ENCODE measurements at regions not wholly inside any gene's neighbourhood (a gene's known extent, or its start where the extent isn't known, plus 50 kb on each side); places are given as distances from the start of the nearest gene placed in this dataset.
"Not testable (repeated sequence)": the region's sequence is repeated elsewhere in the genome, so short reads cannot be mapped to it uniquely, and the experiment has no call there.

DNA sequence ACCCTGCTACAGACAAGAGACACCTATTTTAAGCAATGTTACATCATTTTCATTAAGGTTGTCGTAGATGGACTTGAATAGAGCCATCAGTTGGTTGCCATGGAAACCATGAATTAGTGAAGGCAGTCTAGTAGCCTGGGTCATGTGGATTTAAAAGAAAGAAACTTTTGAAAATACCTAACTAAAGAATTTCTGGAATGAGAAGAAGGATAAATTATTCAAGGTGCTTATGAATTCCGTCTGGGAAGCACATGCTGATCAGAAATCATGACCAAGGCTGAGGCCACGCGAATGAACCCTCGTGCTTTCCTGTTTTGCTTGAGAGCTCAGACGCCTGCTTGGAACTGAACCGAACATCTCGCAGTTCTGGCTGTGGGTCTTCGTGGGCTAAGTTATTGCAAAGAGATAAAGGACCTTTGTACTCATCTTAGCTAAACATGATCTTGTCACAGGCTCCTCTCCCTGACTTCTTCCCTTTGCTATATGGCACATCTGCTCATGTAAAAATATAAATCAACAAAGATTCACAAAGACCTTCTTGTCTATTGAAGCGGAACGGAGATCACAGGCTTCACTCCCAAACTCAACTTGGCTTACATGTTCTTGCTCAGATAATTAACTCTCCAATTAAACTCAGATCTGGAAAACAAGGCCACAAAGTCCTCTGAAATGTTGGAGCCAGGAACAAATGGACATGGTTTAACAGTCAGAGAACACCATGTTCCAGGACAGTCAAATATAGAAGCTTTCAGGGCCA, 140.2 kb downstream of the NUFIP1 start:
- no peak for DNase-seq (ENCODE audit: low read depth)

DNA sequence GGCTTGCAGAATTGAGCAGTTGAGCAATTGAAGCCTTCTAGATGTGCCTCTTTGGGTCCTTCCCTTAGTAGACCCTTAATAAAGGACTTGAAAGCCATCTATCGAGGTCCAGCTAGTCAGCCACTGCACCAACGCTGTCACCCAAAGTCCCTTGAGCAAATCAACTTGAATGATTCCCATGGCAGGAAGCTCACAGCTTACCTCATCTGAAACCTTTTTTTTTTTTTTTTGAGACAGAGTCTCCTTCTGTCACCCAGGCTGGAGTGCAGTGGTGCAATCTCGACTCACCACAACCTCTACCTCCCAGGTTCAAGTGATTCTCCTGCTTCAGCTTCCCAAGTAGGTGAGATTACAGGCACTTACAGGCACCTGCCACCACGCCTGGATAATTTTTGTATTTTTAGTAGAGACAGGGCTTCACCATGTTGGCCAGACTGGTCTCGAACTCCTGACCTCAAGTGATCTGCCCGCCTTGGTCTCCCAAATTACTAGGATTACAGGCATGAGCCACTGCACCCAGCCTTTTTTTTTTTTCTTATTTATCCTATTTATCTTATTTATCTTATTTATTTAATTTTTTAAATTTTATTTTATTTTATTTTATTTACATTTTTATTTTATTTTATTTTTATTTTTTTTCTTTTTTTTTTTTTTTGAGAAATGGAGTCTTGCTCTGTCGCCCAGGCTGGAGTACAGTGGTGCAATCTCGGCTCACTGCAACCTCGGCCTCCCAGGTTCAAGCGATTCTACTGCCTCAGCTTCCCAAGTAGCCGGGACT, 143.8 kb downstream of the NUFIP1 start:
- DNase-seq (ENCODE audit: low read depth): not testable (repeated sequence)

DNA sequence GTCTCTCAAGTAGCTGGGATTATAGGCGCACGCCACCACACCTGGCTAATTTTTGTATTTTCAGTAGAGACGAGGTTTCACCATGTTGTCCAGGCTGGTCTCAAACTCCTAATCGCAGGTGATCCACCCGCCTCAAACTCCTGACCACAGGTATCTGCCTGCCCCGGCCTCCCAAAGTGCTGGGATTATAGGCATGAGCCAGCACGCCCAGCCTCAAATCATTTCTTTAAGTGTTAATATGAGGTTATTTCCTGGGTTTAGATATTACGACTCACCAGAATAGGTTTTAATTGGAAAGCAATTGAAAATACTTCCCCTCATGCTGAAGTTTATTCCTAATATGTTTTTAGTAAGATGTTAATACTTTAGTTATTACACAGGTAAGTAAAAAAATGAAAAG, 144.5 kb downstream of the NUFIP1 start:
- DNase-seq (ENCODE audit: low read depth): no peak

DNA sequence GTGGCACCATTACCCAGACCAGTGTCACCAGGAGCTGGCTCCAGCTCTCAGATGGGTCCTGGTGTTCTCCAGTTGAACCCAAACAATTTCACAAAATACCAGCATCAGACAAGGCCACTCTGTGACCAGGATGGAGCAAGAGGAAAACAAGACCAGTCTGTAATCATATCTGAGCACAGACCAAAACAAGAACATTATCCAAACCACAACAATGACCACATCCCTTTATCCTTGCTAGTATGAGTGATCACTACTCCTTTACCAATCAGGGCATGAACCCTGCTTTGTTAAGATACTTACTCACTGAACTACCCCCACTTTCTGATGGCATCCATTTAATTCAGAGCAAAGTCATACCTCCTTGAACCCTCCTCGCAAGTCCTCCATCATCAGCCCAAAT, 145.9 kb downstream of the NUFIP1 start:
- DNase-seq (ENCODE audit: low read depth): peak; percentile 83

DNA sequence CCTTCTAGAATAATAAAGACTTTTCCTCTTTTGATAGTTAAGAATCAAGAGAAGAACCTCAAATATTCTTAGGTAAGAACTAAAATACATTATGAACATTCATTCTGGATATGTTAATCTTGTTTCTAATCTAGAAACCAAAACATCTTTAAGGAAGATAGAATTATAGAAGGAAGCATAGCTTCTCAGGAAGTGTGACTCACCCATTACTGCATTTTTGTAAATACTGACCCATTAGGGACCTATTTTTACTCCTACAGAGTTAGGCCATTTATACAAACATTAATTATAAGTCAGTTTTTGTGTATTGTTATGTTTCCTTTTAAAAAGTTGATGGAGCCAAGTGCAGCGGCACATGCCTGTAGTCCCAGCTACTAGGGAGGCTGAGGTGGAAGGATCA, 147.1 kb downstream of the NUFIP1 start:
- DNase-seq (ENCODE audit: low read depth): peak; percentile 34

DNA sequence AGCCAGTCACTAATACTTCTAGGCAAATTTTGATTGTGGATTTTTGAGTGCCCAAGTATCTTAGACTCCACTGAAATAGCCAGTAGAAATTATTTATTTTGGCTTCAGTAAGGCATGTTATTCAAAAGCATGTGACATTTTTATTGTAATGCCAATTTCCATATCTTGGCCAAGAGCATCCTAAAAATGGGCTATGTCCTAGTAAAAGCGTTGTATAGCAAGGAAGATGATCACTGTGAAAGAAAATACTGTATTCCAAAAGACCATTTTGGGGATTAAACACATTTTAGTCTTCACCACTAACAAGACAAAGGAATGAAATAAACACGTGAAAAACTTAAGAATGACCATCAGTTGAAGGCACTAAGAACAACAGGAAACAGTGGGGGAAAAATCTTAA, 149.1 kb downstream of the NUFIP1 start:
- DNase-seq (ENCODE audit: low read depth): no peak

DNA sequence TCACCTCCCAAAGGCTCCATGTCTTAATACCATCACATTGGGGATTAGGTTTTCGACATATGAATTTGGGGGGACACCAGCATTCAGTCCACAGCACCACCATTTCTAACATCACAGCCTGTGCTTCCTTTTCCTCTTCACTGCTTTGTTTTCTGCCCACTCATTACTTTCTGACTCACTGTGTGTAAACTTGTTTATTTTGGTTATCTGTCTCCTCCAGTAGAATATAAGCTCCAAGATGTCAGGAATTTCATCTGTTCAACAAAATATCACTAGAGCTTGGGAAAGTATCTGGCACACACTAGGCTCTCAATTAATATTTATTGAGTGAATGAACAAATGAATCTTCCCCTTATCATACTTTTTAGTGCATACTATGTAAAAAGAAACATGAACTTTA, 152.0 kb downstream of the NUFIP1 start:
- DNase-seq (ENCODE audit: low read depth): peak; percentile 51

DNA sequence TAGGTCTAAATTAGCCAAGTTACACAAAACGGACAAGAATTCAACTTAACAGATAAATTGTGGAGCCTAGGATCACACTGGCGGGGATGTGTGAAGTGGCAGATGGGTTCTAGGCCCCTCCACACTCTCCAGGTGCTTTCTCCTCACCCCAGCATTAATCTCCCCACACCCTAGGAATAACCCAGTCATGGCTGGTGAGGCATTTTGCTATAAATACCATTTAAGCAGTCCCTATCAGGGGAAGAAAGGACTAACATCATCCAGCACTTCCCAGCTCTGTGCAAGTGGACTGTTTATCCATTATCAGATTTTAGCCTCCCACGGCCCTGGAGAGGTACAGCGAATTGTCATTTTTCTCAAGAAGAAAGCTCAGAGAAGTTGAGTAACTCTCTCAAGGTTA, 154.9 kb downstream of the NUFIP1 start:
- DNase-seq (ENCODE audit: low read depth): no peak

DNA sequence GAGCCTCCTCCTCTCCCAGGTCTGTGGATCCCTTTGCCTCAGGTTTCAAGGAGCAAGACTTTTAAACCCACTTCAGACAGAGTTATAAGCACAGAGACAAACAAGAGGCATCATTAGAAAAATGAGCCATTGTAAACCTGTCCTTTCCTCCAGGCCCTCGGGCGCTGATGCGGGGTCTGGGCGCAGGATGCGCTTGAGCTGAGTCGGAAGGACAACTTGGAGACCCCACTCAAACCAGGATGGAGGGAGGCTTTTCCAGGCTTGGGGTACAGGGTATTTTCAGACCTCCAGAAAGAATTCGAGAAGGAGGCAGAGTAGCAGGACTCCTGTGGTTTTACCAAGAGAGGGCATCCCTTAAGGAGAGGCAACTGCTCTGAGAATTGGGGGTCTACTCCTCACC, 155.6 kb downstream of the NUFIP1 start:
- DNase-seq (ENCODE audit: low read depth): no peak

DNA sequence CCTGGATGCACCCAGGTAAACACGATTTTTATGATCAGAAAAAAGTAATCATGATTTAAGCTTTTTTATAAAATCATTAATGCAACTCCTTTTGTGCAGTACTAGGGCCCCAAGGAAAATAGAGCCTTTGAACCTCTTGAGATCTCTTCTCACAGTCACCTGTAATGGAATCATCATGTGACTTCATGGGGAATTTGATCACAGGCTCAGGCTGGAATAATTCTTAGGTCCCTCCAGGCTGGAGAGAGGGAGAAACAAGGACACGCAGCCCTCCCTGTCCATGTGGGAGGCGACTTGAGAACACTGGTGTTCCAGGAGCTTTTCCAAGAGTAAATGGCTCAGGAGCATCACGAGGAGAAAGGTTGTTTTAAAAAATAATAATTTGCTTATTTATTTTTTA, 156.1 kb downstream of the NUFIP1 start:
- no peak for DNase-seq (ENCODE audit: low read depth)

DNA sequence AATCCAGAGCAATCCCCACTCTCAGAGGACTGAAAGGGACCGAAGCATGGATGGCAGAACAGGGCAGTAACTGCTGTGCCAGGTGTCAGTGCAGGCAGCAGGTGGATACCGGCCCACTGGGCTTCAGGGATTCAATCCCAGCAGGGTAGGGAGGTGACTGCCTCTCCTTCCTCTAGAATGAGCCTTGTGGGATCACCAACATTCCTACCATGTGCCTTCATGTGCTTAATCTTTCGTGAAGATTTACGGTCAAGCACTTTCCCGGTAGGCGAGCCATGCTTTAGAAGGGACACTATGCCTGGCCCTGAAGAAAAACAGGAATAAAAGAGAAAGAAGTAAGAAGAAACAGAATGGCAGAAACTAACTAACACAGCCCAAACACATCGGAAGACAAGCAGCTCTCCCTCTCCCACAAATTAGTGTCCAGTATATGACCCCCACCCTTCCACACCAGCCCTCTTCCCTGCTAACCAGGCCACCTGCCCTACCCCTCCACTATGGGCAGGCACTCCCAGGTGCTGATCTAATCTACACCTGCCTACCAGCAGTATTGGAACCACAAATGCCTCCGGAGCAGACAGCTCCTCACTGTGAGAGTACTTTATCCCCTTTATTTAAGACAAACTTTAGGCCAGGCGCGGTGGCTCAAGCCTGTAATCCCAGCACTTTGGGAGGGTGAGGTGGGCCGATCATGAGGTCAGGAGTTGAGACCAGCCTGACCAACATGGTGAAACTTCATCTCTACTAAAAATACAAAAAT, 162.5 kb downstream of the NUFIP1 start:
- DNase-seq (ENCODE audit: low read depth): no peak

DNA sequence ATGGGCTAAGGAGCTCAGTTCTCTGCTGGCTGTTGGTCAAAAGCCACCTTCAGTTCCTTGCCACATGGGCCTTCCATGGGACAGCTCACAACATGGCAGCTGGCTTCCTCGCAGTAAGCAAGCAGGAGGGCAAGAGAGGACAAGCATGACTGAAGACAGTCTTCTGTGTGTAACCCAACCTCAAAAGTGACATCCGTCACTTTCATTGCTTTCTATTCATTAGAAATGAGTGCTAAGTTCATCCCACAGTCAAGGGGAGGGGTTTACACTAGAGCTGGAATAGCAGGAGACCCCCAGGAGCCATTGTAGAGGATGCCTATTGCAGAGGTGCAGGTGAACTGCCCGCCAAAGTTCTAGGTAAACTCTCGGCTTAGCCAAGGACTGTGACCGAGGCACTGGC, 163.3 kb downstream of the NUFIP1 start:
- DNase-seq (ENCODE audit: low read depth): no peak

DNA sequence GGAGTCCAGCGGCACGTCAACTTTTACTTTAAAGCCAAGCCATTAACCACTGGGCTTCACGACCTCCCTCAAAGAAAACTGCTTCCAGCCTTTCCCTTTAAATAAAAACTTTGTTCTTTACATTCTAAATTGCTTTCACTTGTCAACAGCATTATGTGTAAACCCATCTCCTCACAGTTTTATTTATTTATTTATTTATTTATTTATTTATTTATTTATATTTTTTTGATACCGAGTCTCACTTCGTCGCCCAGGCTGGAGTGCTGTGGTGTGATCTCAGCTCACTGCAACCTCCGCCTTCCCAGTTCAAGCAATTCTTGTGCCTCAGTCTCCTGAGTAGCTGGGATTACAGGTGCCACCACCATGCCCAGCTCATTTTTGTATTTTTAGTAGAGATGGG, 165.7 kb downstream of the NUFIP1 start:
- not testable (repeated sequence) for DNase-seq (ENCODE audit: low read depth)

DNA sequence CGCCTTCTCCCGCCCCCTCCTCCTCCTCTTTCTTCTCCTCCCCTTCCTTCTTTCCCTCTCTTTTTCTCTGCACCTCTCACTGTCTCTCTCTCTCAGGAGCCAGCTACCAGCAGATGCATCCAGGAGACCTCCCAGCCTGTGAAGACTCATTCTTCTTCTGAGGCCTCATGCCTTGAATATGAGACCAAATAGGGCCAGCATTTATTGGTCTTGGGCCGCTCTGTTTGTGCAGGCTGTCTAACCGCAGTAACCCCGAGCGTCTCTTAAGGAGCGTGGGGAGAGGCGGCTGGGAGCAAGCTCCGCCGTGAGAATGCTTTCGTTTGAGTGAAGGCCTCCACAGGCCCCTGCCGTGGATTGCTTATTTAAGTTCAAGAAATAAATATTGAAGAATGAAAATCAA, 167.0 kb downstream of the NUFIP1 start:
- no peak for DNase-seq (ENCODE audit: low read depth)

DNA sequence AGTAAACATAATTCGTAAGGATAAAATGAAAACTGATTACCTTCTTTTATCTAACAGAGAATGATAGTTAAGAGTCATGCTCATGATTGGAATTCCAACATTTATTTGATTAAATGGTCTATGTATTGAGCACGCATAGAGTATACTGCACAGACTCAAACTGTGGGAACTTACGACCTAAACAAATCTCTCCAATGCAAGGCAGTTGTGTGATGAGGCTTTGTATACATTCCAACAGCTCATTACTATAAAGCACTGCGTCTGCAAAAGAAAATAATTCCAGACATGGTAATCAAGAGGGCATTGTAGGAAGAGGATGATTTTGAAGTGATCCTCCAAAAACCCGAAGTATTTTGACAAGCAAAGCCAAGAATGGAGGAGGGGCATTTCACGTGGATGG, 169.5 kb downstream of the NUFIP1 start:
- DNase-seq (ENCODE audit: low read depth): no peak

DNA sequence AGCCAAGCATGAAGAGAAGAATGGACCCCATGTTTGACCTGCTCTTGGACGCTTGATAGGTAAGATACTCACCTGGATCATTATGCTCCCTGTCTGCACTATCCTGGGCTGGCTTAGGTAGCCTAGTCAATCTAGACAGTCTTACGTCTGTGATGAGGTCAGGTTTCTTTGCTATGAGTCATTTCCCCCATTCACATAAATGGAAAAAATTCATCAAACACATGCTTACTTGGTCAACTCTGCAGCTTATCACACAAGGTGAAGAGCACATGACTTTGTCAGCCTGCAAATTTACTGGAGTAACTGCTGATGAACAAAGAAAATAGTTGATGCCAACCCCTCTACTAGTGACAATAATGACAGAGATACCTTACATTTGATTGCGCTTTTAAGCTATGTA, 170.0 kb downstream of the NUFIP1 start:
- DNase-seq (ENCODE audit: low read depth): peak; percentile 72

DNA sequence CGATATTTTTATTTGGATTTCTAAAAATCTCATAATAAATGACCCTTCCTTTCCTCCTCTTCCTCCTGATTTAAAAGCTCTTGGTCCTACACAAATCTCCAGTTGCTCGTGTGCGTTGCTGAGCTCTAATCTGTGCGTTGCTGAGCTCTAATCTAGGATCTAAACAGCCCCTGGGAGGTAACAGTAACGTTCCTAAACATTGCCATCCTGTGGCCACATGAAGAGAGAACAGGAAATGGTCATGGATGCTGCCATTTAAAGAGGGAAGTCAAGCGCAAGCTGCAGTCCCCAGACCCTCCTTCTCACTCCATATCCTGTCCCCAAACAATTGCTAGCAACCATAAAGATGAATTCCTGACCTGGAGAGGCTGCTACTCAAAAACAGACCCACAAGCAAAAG, 170.8 kb downstream of the NUFIP1 start:
- DNase-seq (ENCODE audit: low read depth): no peak

DNA sequence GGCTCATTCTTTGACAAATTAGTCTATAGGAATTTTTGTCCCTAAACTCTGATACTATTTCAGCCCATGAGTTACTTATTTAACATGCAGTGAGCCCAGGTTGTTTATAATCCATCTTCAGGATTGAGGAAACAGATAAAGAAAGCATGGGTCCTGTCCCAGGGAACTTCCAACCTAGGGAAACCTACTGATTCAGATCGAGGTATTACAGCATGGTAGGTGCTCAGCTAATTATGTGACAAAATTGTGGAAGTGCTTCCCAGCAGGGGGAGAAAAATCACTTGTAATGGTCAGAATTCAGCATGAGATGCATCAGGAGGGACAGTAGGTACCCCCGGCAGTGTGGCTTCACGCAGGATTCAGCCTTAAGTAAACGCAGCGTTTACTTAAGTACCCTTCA, 171.3 kb downstream of the NUFIP1 start:
- DNase-seq (ENCODE audit: low read depth): no peak

DNA sequence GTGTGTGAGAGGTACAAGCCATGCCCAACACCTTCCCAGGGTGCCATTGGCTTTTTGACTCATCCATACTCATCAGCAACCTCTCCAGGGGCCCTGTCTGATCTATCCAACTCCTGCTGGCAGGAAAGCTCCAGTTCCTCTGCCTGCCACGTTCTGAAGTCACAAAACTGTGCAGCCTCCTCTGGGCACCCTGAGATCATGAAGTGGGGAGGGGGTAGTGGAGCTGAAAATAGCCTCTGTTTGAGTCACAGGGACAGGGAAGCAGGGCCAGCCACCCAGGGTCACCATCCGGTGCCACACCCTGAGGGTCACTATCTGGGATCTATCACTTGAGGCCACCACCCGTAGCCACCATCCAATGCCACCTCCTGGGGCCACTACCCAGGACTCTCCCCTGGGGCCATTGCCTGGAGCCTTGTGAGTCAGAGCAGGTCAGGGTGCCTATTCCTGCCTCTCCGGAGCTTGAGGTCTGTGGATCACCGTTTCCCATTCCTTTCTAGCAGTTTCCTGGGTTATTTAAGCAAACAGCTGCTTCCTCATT, 172.1 kb downstream of the NUFIP1 start:
- peak; percentile 78 for DNase-seq (ENCODE audit: low read depth)

DNA sequence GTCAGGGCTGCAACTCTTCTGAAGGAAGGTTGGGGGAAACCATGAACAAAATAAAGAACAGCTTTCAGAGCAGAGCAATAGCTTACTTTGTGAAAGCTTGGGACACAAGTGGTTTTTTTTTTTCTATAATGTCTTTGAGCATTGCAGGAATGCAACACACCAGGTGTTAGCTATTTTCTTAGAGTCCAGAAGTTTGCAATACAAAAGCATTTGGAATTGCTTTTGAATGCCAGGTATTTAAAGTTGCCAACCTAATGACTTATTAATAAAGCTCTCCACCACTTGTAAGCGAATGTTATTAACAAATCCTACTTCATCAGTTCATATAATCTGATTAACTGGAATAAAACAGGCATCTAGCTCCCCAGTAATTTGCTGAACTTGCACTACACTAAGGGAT, 172.6 kb downstream of the NUFIP1 start:
- DNase-seq (ENCODE audit: low read depth): no peak

DNA sequence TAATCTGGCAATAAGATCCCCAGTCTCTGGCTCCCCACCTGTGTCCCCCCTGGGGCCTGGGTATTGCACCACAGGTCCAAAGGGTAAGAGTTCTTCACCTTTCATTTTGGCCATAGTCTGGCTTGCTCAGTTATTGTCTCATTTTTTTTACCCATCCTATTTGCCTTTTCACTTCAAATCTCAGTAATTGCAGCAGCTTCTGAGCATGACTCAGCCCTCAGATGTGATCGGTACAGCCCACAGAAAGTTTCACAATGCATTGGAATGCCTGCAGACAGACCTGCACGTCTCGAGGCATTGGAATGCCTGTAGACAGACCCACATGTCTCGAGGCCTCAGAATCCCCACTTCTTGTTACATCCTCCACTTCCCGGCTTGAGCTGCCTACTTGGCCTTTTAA, 173.6 kb downstream of the NUFIP1 start:
- DNase-seq (ENCODE audit: low read depth): peak; percentile 93

DNA sequence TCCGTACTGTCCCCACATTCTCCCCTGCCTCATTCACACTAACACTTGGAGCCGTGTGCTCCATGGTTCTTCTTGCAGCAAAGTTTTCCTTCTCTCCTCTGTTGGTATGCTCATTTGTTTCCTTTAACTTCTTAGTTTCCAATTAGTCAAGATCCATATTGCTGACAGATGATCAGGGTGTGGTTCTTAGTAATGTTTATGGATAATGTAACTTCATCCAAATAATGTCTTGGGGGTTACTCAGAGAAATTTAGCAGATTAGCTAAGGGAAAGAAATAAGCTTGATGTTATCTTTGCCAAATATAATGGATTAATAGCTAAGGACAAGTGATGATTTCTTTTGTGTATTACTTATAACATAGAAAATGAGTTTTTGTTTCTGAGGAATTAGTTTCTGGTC, 174.4 kb downstream of the NUFIP1 start:
- no peak for DNase-seq (ENCODE audit: low read depth)
